Stimulated activated naive CD8-positive, alpha-beta T cell treated with anti-CD3 and anti-CD28 coated beads, Interleukin-15, Interleukin-2, amounts not matched to agents 100 ng/mL and 50 ng/mL, for 24 hours (primary cell): ENCODE measurements at regions not wholly inside any gene's neighbourhood (a gene's known extent, or its start where the extent isn't known, plus 50 kb on each side); places are given as distances from the start of the nearest gene placed in this dataset.

Source experiments
- H3K27ac Mint-ChIP-seq: one replicate; pipeline ENCODE4 v1.8.0; 2021; ENCODE audit warnings: mild to moderate bottlenecking, mixed read lengths
- H3K27me3 Mint-ChIP-seq: one replicate; pipeline ENCODE4 v1.8.0; 2021; ENCODE audit warnings: mixed read lengths
- H3K36me3 Mint-ChIP-seq: one replicate; pipeline ENCODE4 v1.8.0; 2021; ENCODE audit warnings: low read depth, mixed read lengths
- H3K4me1 Mint-ChIP-seq: one replicate; pipeline ENCODE4 v1.8.0; 2021; ENCODE audit warnings: low read depth, mixed read lengths
- H3K4me3 Mint-ChIP-seq: one replicate; pipeline ENCODE4 v1.8.0; 2021; ENCODE audit warnings: mild to moderate bottlenecking, mixed read lengths
- H3K9me3 Mint-ChIP-seq: one replicate; pipeline ENCODE4 v1.8.0; 2021; ENCODE audit warnings: mixed read lengths

GRCh38 chr22:48431014-48431413, 1396.7 kb downstream of the BRD1 start:
- H3K27me3 Mint-ChIP-seq: no peaks in the 10 kb centered on the region
- no peak overlapping the region for H3K4me3 Mint-ChIP-seq
- H3K4me1 Mint-ChIP-seq: no peaks in the 10 kb centered on the region
- no peaks in the 10 kb centered on the region for H3K36me3 Mint-ChIP-seq
- H3K9me3 Mint-ChIP-seq: no peaks in the 10 kb centered on the region
- no peak overlapping the region for H3K27ac Mint-ChIP-seq

DNA sequence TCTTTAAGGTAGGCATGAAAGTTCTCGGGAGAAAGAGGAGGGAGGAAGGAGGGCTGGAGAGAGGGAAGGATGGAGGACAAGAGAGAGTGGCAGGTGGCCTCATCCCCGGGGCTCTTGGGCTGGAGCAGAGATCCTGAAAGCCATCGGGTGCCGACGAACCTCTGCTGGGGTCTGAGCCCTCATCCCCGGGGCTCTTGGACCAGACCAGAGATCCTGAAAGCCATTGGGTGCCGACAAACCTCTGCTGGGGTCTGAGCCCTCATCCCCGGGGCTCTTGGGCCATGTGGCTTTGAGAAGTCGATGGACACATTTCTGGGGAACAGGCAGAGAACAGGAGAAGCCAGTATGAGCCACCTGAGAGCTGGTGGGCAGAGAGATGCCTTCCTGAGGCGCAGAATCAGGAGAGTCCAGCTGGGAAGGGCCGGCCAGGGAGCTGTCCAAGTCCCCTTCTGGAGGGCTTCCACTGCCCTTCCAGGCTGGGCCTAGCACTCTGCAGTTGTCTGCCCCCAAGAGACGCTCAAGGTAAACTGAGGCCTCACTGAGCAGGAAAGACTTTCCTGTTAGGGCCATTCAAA, 1398.1 kb downstream of the BRD1 start:
- no peaks in the 10 kb centered on the region for H3K4me1 Mint-ChIP-seq
- H3K9me3 Mint-ChIP-seq: no peaks in the 10 kb centered on the region

GRCh38 chr22:48428631-48429371, 1398.9 kb downstream of the BRD1 start:
- H3K27me3 Mint-ChIP-seq: no peaks in the 10 kb centered on the region
- no peak overlapping the region for H3K27ac Mint-ChIP-seq
- no peaks in the 10 kb centered on the region for H3K4me1 Mint-ChIP-seq
- no peaks in the 10 kb centered on the region for H3K36me3 Mint-ChIP-seq
- no peaks in the 10 kb centered on the region for H3K9me3 Mint-ChIP-seq
- H3K4me3 Mint-ChIP-seq: no peak overlapping the region

More for the DNA sequence above, 1398.1 kb downstream of the BRD1 start:
- Mint-ChIP-seq H3K4me3 (no peak overlapping the region), H3K27ac (no peak overlapping the region), H3K36me3 (no peaks in the 10 kb centered on the region), H3K27me3 (no peaks in the 10 kb centered on the region)

GRCh38 chr22:48427731-48428211, 1399.9 kb downstream of the BRD1 start:
- Mint-ChIP-seq H3K36me3 (no peaks in the 10 kb centered on the region), H3K4me1 (no peaks in the 10 kb centered on the region), H3K4me3 (no peak overlapping the region), H3K27ac (no peak overlapping the region), H3K27me3 (no peaks in the 10 kb centered on the region), H3K9me3 (no peaks in the 10 kb centered on the region)

- Mint-ChIP-seq H3K27ac (no peak overlapping the region), H3K4me1 (no peaks in the 10 kb centered on the region), H3K9me3 (no peaks in the 10 kb centered on the region), H3K27me3 (no peaks in the 10 kb centered on the region), H3K4me3 (no peak overlapping the region), H3K36me3 (no peaks in the 10 kb centered on the region)
These were observed 1401.0 kb downstream of the BRD1 start for GRCh38 chr22:48426466-48427380.

GRCh38 chr22:48425641-48426040, 1402.0 kb downstream of the BRD1 start:
- H3K4me1 Mint-ChIP-seq: no peaks in the 10 kb centered on the region
- no peaks in the 10 kb centered on the region for H3K36me3 Mint-ChIP-seq

GRCh38 chr22:48425091-48425506, 1402.6 kb downstream of the BRD1 start:
- H3K4me3 Mint-ChIP-seq: no peak overlapping the region
- H3K27me3 Mint-ChIP-seq: peaks cover 8% of the 10 kb centered on the region
- H3K4me1 Mint-ChIP-seq: no peaks in the 10 kb centered on the region
- no peaks in the 10 kb centered on the region for H3K9me3 Mint-ChIP-seq
- H3K36me3 Mint-ChIP-seq: no peaks in the 10 kb centered on the region
- H3K27ac Mint-ChIP-seq: no peak overlapping the region

More at GRCh38 chr22:48425641-48426040, 1402.0 kb downstream of the BRD1 start:
- Mint-ChIP-seq H3K9me3 (no peaks in the 10 kb centered on the region), H3K27ac (no peak overlapping the region), H3K27me3 (peaks cover 5% of the 10 kb centered on the region), H3K4me3 (no peak overlapping the region)

DNA sequence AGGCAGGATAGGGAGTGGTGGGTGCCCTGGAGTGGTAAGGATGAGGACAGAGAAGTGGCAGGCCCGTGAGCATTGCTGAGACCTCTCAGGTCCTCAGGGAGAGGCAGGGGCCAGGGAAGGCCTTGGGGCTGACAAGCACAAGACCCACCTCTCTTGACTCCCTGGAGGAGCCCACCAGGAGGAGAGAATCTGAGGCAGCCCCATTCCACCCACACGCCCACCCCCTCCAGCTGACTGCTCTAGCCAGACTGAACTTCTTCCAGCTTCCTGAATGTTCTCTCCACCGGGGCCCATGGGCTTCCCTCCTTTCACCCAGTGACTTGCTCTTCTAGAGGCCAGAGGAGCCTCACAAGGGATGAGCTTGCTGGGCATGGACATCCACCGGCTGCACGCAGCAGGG, 1403.0 kb downstream of the BRD1 start:
- Mint-ChIP-seq H3K4me3 (no peak overlapping the region), H3K4me1 (no peaks in the 10 kb centered on the region), H3K9me3 (no peaks in the 10 kb centered on the region)

GRCh38 chr22:48424201-48424627, 1403.5 kb downstream of the BRD1 start:
- Mint-ChIP-seq H3K9me3 (no peaks in the 10 kb centered on the region), H3K4me1 (no peaks in the 10 kb centered on the region), H3K27me3 (peaks cover 11% of the 10 kb centered on the region), H3K4me3 (no peak overlapping the region), H3K36me3 (no peaks in the 10 kb centered on the region), H3K27ac (no peak overlapping the region)

More for the DNA sequence above, 1403.0 kb downstream of the BRD1 start:
- no peak overlapping the region for H3K27ac Mint-ChIP-seq
- peaks cover 9% of the 10 kb centered on the region for H3K27me3 Mint-ChIP-seq
- no peaks in the 10 kb centered on the region for H3K36me3 Mint-ChIP-seq

DNA sequence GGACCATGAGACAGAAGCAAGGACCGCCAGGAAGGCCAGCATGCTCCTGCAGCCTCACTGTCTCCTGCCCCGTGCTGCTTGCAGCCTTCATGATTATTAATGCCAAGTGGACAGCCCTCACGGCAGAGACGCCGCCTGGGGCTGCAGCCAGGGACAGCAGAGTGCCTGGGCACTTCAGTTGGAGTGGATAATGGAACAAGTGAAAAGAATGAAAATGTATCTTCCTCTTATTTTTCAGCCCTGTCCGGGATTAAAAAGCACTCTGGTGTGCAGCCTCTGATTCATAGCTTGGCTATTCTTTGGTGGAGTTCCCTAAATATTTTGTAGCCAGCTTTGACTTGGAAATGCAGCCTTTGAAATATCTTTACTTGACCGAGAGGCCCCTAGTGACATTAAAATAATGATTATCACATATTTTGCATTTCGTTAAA, 1404.2 kb downstream of the BRD1 start:
- H3K4me3 Mint-ChIP-seq: no peak overlapping the region
- no peak overlapping the region for H3K27ac Mint-ChIP-seq
- H3K4me1 Mint-ChIP-seq: no peaks in the 10 kb centered on the region
- H3K27me3 Mint-ChIP-seq: peaks cover 14% of the 10 kb centered on the region
- no peaks in the 10 kb centered on the region for H3K9me3 Mint-ChIP-seq
- H3K36me3 Mint-ChIP-seq: no peaks in the 10 kb centered on the region

DNA sequence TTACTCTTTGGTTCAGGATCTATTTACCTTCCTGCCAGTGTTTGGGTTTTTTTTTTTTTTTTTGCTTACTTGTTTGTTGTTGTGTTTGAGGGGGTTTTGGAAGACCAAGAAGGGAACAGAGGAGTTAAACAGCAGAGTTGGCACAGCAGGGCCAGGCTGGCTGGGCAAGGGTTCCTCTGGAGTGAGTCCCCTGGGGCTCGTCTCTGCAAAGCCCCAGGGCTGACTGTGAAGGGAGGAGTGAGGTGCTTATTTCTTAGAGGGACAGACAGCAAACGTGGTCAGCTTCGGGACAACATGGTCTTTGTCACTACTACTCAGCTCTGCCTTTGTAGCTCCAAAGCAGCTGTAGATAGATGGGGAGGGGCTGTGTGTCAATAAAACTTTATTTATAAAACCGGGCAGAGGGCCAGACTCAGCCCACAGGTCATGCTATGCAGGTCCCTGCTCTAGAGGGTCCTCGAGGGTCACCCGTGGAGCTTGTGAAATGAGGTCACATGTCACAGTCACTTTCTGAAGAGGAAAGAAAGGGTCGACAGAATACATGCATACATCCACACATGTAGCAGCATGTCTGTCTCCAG, 1404.7 kb downstream of the BRD1 start:
- Mint-ChIP-seq H3K9me3 (no peaks in the 10 kb centered on the region), H3K36me3 (no peaks in the 10 kb centered on the region), H3K4me3 (no peak overlapping the region), H3K27ac (no peak overlapping the region), H3K27me3 (peaks cover 14% of the 10 kb centered on the region), H3K4me1 (no peaks in the 10 kb centered on the region)

DNA sequence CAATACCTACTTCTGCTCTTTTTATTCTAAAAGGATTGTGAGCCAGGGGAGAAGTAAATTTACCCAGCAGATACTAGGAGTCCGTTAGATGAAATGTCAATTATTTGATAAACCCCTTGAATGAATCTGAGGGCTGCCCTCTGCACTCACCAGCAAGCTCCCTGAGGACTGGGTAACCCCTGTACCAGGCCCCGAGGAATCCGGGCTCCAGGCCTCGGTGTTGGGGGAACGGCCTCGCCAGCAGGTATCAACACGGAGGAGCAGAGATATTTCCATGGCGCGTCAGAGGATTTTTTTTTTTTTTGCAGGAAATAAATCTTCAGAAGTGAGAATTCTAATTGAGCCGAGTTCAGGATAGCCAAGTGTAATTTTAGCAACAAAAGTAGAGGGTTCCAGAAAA, 1408.8 kb downstream of the BRD1 start:
- no peak overlapping the region for H3K4me3 Mint-ChIP-seq
- H3K36me3 Mint-ChIP-seq: no peaks in the 10 kb centered on the region
- no peaks in the 10 kb centered on the region for H3K9me3 Mint-ChIP-seq
- no peaks in the 10 kb centered on the region for H3K4me1 Mint-ChIP-seq
- no peak overlapping the region for H3K27ac Mint-ChIP-seq
- H3K27me3 Mint-ChIP-seq: peaks cover 18% of the 10 kb centered on the region

GRCh38 chr22:48417225-48418070, 1410.2 kb downstream of the BRD1 start:
- no peaks in the 10 kb centered on the region for H3K4me1 Mint-ChIP-seq
- H3K27me3 Mint-ChIP-seq: peaks cover 18% of the 10 kb centered on the region
- H3K36me3 Mint-ChIP-seq: no peaks in the 10 kb centered on the region
- H3K27ac Mint-ChIP-seq: no peak overlapping the region
- no peak overlapping the region for H3K4me3 Mint-ChIP-seq
- no peaks in the 10 kb centered on the region for H3K9me3 Mint-ChIP-seq
